K562 (cell line): ENCODE measurements at regions not wholly inside any gene's neighbourhood (a gene's known extent, or its start where the extent isn't known, plus 50 kb on each side); places are given as distances from the start of the nearest gene placed in this dataset.

Source experiments
- ATAC-seq: fragments of 200-7000 bp; cut with Tn5 transposase; 3 replicates; pipeline ENCODE4 v1.9.1; 2020; ENCODE audit warnings: moderate library complexity
- BruUV-seq: library from RNA; stranded (reverse); fragments of 400-500 nt; replicated peaks from 2 replicates; lab custom pipeline; 2021; lab: Mats Ljungman, UMichigan
- CTCF ChIA-PET: fragments of 300-600 bp; formaldehyde crosslinking; extraction: SDS; loops from one replicate; lab custom pipeline; 2021; ENCODE audit warnings: low intra/inter-chr PET ratio; lab: Yijun Ruan, JAX
- POLR2A ChIA-PET: fragments of 300-600, 350-650 bp; sonication (Branson Sonifier 250); formaldehyde crosslinking; extraction: SDS; loops from one replicate; lab custom pipeline; 2021; ENCODE audit warnings: antibody characterized with exemption, inconsistent platforms; lab: Yijun Ruan, JAX
- DNase-seq, 4 experiments: peaks; one replicate each; pipeline versions ENCODE4 v3.0.0 to v3.0.0-alpha.2; 2011 to 2018; ENCODE audit warnings: low spot score in 3 of 4, mixed read lengths in 3 of 4; ENCODE audit errors: extremely low read depth in 1 of 4
- FAIRE-seq: peaks from 2 replicates; lab custom pipeline; 2011; peaks lifted over from hg19 to GRCh38; lab: Jason Lieb, UNC
- H2AFZ ChIP-seq: 2 replicates; pipeline ENCODE4 v1.6.0; 2011; ENCODE audit warnings: low read depth, low read length, control low read depth, inconsistent platforms
- H3K27ac ChIP-seq: fragments of 200-600 bp; 3 replicates; pipeline ENCODE4 v1.8.0; 2011; ENCODE audit warnings: low read depth, mild to moderate bottlenecking, control low read depth, inconsistent platforms, low read length, moderate library complexity, mixed read lengths; ENCODE audit errors: extremely low read depth
- H3K27me3 ChIP-seq, 2 experiments: fragments of 300-600 bp in 1 of 2; 2 replicates in 1 of 2; 3 replicates in 1 of 2; pipeline versions ENCODE4 v1.6.0 to v1.8.0; 2011; ENCODE audit warnings: inconsistent platforms in 2 of 2, low read length in 2 of 2, mild to moderate bottlenecking in 1 of 2, mixed read lengths in 1 of 2, moderate library complexity in 1 of 2; ENCODE audit not compliant: control insufficient read depth in 2 of 2, insufficient read depth in 2 of 2
- H3K36me3 ChIP-seq: fragments of 300-600 bp; 3 replicates; pipeline ENCODE4 v1.8.0; 2011; ENCODE audit warnings: mild to moderate bottlenecking, low read length, inconsistent platforms; ENCODE audit not compliant: control insufficient read depth, insufficient read depth
- H3K4me1 ChIP-seq, 2 experiments: fragments of 200-600 bp in 1 of 2; replicated peaks in 1 of 2; 2 replicates in 1 of 2; 3 replicates in 1 of 2; pipeline versions ENCODE4 v1.5.1 to v1.8.0; 2011; ENCODE audit warnings: inconsistent platforms in 2 of 2, low read length in 2 of 2, mild to moderate bottlenecking in 1 of 2, mixed read lengths in 1 of 2, moderate library complexity in 1 of 2; ENCODE audit not compliant: control insufficient read depth in 2 of 2, insufficient read depth in 2 of 2
- H3K4me2 ChIP-seq: 2 replicates; pipeline ENCODE4 v1.6.1; 2011; ENCODE audit warnings: low read length, control low read depth, inconsistent platforms, mixed read lengths; ENCODE audit not compliant: insufficient read depth
- H3K4me3 ChIP-seq: fragments of 200-600 bp; sonication (generic), shearing (Covaris generic); 2 replicates; pipeline ENCODE4 v1.5.1; 2016; ENCODE audit warnings: control low read depth, inconsistent platforms
- H3K79me2 ChIP-seq: fragments of 200-600 bp; 3 replicates; pipeline ENCODE4 v1.8.0; 2011; ENCODE audit warnings: low read length, inconsistent platforms; ENCODE audit not compliant: control insufficient read depth, insufficient read depth
- H3K9ac ChIP-seq, 2 experiments: 2 replicates each; pipeline versions ENCODE4 v1.6.0 to v1.6.1; 2011; ENCODE audit warnings: low read depth in 2 of 2, low read length in 2 of 2, control low read depth in 1 of 2, inconsistent platforms in 1 of 2, mild to moderate bottlenecking in 1 of 2, mixed read lengths in 1 of 2; ENCODE audit not compliant: insufficient read depth in 1 of 2
- H3K9me1 ChIP-seq: one replicate; pipeline ENCODE4 v1.6.0; 2011; ENCODE audit warnings: inconsistent platforms, mild to moderate bottlenecking, low read length, moderate library complexity; ENCODE audit not compliant: control insufficient read depth, insufficient read depth
- H3K9me3 ChIP-seq: replicated peaks from 2 replicates; pipeline ENCODE4 v1.5.1; 2011; ENCODE audit warnings: low read depth, low read length, inconsistent platforms; ENCODE audit not compliant: control insufficient read depth, insufficient read depth
- H4K20me1 ChIP-seq: replicated peaks from 2 replicates; pipeline ENCODE4 v1.6.1; 2011; ENCODE audit warnings: low read length, inconsistent platforms, mixed read lengths; ENCODE audit not compliant: control insufficient read depth, insufficient read depth
- ETV6 ChIP-seq, 3 experiments: fragments of 150-350 bp in 1 of 3; sonication (generic) in 1 of 3; formaldehyde crosslinking in 1 of 3; IDR thresholded peaks; 2 replicates each; pipeline versions ENCODE4 v1.6.1 to v1.8.0; 2014 to 2022; ENCODE audit warnings: borderline replicate concordance in 2 of 3, low read depth in 2 of 3, antibody characterized with exemption in 1 of 3, low read length in 1 of 3, mild to moderate bottlenecking in 1 of 3, missing genetic modification reagents in 1 of 3
- EWSR1 ChIP-seq: fragments of 450-650 bp; IDR thresholded peaks from 2 replicates; pipeline ENCODE4 v1.6.1; 2018; ENCODE audit warnings: borderline replicate concordance, mild to moderate bottlenecking, low read depth, moderate library complexity; ENCODE audit not compliant: partially characterized antibody
- HOMEZ ChIP-seq: fragments of 250-450 bp; sonication (Bioruptor Pico); IDR thresholded peaks from 2 replicates; pipeline ENCODE4 v1.4.0; 2020; ENCODE audit warnings: mild to moderate bottlenecking, moderate library complexity
- MITF ChIP-seq: IDR thresholded peaks from 2 replicates; pipeline ENCODE4 v1.6.1; 2014; ENCODE audit warnings: antibody characterized with exemption
- NCOA6 ChIP-seq: fragments of 450-650 bp; IDR thresholded peaks from 2 replicates; pipeline ENCODE4 v1.6.1; 2017; ENCODE audit warnings: mild to moderate bottlenecking
- RBM17 ChIP-seq: fragments of 200-400 bp; formaldehyde crosslinking; IDR thresholded peaks from 2 replicates; pipeline ENCODE4 v1.6.1; 2017; ENCODE audit warnings: low read depth, mild to moderate bottlenecking, low read length, borderline replicate concordance
- SMARCE1 ChIP-seq: fragments of 450-650 bp; IDR thresholded peaks from 2 replicates; pipeline ENCODE4 v1.7.1; 2016; ENCODE audit warnings: mild to moderate bottlenecking
- ZBTB12 ChIP-seq: fragments of 250-450 bp; sonication (Bioruptor Pico); IDR thresholded peaks from 2 replicates; pipeline ENCODE4 v1.4.0; 2020
- ZBTB8A ChIP-seq: fragments of 450-650 bp; IDR thresholded peaks from 2 replicates; pipeline ENCODE4 v1.6.1; 2018; ENCODE audit warnings: mild to moderate bottlenecking, moderate library complexity; ENCODE audit not compliant: partially characterized antibody
- ZKSCAN1 ChIP-seq: fragments of 150-350 bp; IDR thresholded peaks from 2 replicates; pipeline ENCODE4 v1.6.1; 2016; ENCODE audit warnings: low read depth, low read length
- ZNF57 ChIP-seq: fragments of 450-650 bp; formaldehyde crosslinking; IDR thresholded peaks from 2 replicates; pipeline ENCODE4 v1.4.0; 2020; ENCODE audit warnings: mild to moderate bottlenecking, moderate library complexity
- WGBS: fragments of 100-300 bp; shearing (Covaris generic); methylation state at CpG from one replicate; pipeline ENCODE4 v1.1.6; 2016; ENCODE audit warnings: low coverage, mixed read lengths; ENCODE audit not compliant: insufficient coverage; ENCODE audit errors: missing lambda C conversion rate; 5-methylcytosine and 5-hydroxymethylcytosine counted together
- in situ Hi-C: fragments of 300-500 bp; cut with MboI; formaldehyde crosslinking; loops from 4 replicates; pipeline ENCODE4 v1.15.0; 2018; ENCODE audit warnings: inconsistent platforms, mixed read lengths
- intact Hi-C: fragments of 100-400 bp; cut with micrococcal nuclease; formaldehyde crosslinking; loops from 2 replicates; pipeline ENCODE4 v1.14.2; 2022

GRCh38 chr7:142407939-142408570 is 150.2 kb upstream of the PRSS58 start:
- intact Hi-C loops = no loop called here
- no peaks in the 10 kb centered on the region for H3K27me3 ChIP-seq
- in situ Hi-C loops = no loop called here
- H3K9me3 ChIP-seq = no peaks in the 10 kb centered on the region
- DNase-seq (no peak), FAIRE-seq (no peak), ATAC-seq (no peak)
- no peaks in the 10 kb centered on the region for H4K20me1 ChIP-seq
- BruUV-seq = no TSS peak
- H3K4me3 ChIP-seq = no peak overlapping the region
- no peaks in the 10 kb centered on the region for H3K36me3 ChIP-seq
- H3K9ac ChIP-seq = no peak overlapping the region
- under 1% methylated on average over 8 of the region's 8 CpGs for WGBS
- POLR2A ChIA-PET = no interaction called here
- CTCF ChIA-PET = no interaction called here
- H3K9me1 ChIP-seq = no peaks in the 10 kb centered on the region
- H3K4me1 ChIP-seq = no peaks in the 10 kb centered on the region
- no peak overlapping the region for H2AFZ ChIP-seq
- no peak overlapping the region for H3K27ac ChIP-seq
- no peaks in the 10 kb centered on the region for H3K79me2 ChIP-seq
- H3K4me2 ChIP-seq = no peak overlapping the region
- no peak for TF ChIP-seq ZNF57 (CRISPR knock-in tag)
- no peak for TF ChIP-seq MITF
- no peak for TF ChIP-seq ZBTB12 (CRISPR knock-in tag)
- TF ChIP-seq ZBTB8A = no peak
- TF ChIP-seq ZKSCAN1 = no peak
- TF ChIP-seq SMARCE1 = no peak
- no peak for TF ChIP-seq RBM17
- no peak for TF ChIP-seq NCOA6
- TF ChIP-seq ETV6 (IDR thresholded peaks at IDR 0.05; ENCODE audit: borderline replicate concordance in 1 of 2, low read depth in 2 of 2, low read length in 1 of 2) = no peak
- no peak for TF ChIP-seq ETV6 (CRISPR knock-in tag; IDR thresholded peaks at IDR 0.05; ENCODE audit: borderline replicate concordance)
- TF ChIP-seq EWSR1 = no peak
- no peak for TF ChIP-seq HOMEZ (CRISPR knock-in tag)
